Left ventricle myocardium superior (tissue), 1 donor: ENCODE measurements at regions not wholly inside any gene's neighbourhood (a gene's known extent, or its start where the extent isn't known, plus 50 kb on each side); places are given as distances from the start of the nearest gene placed in this dataset.

Experiments used
- ATAC-seq: fragments of 200-7000 bp; cut with Tn5 transposase; one replicate; pipeline ENCODE4 v1.9.1; 2020; ENCODE audit warnings: mild to moderate bottlenecking, moderate library complexity
- DNase-seq: peaks from one replicate; pipeline ENCODE4 v3.0.0-alpha.2; 2020
- intact Hi-C: fragments of 100-400 bp; cut with micrococcal nuclease; formaldehyde crosslinking; loops from one replicate; pipeline ENCODE4 v1.11.0; 2022
- donor health status: DM: no; HTN: yes; CAD: no; lungs with severe emphysema.

DNA sequence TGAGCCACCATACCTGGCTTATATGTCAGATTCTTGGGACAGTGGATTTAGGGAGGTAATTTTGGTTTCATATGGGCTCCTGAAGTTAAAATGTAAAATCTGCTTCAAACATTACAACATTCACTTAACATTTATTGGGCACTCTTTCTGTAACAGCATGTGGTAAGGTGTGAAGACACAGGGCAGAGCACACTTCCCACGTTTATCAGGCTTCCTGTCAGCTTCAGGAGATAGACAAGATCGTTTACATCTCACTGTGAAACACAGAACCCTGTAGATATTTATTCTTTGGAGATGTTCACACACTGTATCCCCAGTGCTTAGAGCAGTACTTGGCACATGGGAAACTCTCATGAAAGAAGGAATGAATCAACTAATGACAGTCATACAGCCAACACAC, 426.0 kb upstream of the RARB start:
- no peak for DNase-seq
- intact Hi-C loops, result no loop called here
- ATAC-seq, result no peak

- intact Hi-C loops, result no loop called here
- ATAC-seq (peak; percentile 53), DNase-seq (no peak)
Observed at GRCh38 chr3:25007974-25008658, 419.9 kb upstream of the RARB start.

DNA sequence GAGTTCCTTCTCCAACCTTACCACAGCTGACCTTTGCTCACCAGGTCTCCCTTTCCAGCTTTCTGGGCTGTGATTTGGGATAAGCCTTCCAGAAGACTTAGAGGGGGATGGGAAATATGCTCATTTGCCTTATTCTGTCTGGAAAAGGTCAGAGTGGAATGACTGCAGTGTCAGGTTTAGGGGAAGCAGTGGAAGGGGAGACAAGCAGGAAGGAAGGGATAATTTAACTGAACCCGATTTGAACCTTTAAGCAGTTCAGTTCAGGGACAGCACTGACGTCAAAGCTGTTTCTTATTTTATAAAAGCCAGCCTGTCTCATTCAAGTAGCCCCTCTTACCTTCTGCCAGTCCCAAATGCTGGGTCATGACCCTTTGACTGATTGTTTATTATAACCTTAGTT, 418.4 kb upstream of the RARB start:
- intact Hi-C loops, result no loop called here
- DNase-seq (no peak), ATAC-seq (no peak)

DNA sequence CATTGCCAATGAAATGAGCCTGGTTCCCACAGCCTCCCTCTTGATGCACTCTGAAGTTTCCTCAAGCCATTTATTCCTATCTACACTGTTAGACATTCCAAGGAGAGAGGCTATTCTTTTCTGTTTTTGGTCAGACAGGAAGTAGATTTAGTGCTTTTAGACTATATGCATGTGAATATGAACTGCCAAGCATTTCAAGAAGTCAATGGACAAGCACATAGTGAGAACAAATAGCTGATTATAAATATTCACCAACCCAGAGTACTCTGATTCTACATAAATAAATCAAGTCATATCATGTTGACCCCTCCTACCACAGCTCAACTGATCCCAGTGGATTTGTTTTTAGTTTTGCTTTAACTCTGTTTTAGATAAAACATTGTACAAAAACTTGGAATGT, 412.5 kb upstream of the RARB start:
- DNase-seq, result no peak
- intact Hi-C loops, result no loop called here
- no peak for ATAC-seq

DNA sequence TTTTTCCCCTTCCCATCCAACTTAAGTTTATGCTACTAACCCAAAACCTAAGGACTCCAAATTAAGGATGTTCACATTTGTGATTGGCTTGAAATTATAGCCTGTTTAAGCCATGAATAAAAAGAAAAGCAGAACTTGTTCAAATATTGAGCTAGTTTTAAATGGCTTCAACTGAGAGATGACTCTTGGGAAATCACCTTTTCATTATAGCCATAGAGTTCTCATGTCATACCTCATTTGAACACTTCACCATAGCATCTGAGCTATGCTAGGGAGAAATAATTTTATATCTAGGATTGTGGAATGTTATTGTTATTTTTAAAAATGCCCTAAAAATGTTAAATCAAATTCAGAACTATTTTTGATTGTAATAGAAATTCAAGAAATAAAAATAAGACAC, 409.2 kb upstream of the RARB start:
- ATAC-seq (no peak), DNase-seq (no peak)
- intact Hi-C loops, result no loop called here

GRCh38 chr3:25019506-25019905, 408.6 kb upstream of the RARB start:
- DNase-seq, result no peak
- intact Hi-C loops, result no loop called here
- no peak for ATAC-seq

DNA sequence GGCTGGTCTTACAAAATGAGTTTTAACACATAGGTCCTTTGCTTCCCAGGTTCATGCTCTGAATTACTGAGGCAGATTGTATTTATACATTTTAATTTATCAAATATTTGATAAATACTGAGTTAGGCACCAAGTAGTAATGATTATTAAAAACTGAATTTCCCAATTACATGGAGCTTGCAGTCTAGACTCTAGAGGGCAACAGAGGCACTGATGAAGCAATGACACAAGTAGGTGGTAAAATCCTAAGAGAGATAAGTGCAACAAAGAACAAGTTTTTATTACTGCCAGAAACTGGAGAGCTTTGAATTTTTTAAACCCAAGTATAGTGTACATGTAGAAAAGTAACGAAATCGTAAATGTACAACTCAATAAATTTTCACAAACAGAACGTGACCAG, 406.2 kb upstream of the RARB start:
- peak; percentile 51 for ATAC-seq
- no peak for DNase-seq
- intact Hi-C loops, result loop anchor here (10.0 kb wide), 1 partner anchor 573 kb away; no protein-coding TSS in a partner anchor

- DNase-seq (no peak), ATAC-seq (no peak)
- intact Hi-C loops, result loop anchor here (10.0 kb wide), 1 partner anchor 571 kb away; no protein-coding TSS in a partner anchor
Observed at GRCh38 chr3:25023876-25024275, 404.2 kb upstream of the RARB start.

GRCh38 chr3:25025236-25025635, 402.8 kb upstream of the RARB start:
- intact Hi-C loops, result loop anchor here (10.0 kb wide), 1 partner anchor 570 kb away; no protein-coding TSS in a partner anchor
- ATAC-seq (no peak), DNase-seq (no peak)

GRCh38 chr3:25027650-25028049, 400.4 kb upstream of the RARB start:
- ATAC-seq (no peak), DNase-seq (no peak)
- intact Hi-C loops, result loop anchor here (10.0 kb wide), 1 partner anchor 567 kb away; no protein-coding TSS in a partner anchor

DNA sequence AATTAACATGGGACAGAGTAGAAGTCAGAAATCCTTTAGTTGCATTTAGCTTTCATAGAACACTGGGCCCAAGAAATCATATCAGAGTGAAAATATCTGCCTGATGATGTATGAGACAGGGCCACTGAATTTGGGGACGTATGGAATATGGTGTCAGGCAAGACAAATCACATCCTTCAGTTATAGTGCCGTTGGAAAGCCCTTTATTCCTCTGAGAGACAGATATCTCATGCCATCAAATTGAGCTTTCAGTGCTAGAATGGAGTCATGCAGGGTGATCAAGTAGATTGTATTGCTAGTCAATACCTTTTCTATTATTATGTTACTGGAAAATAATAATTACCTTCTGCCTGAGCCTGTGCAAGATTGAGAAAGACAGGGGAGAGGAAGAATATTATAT, 398.2 kb upstream of the RARB start:
- no peak for DNase-seq
- intact Hi-C loops, result loop anchor here (10.0 kb wide), 2 partner anchors 395 to 565 kb away; partner anchors contain the start of gene RARB
- no peak for ATAC-seq

GRCh38 chr3:25032344-25032743, 395.7 kb upstream of the RARB start:
- ATAC-seq (no peak), DNase-seq (no peak)
- intact Hi-C loops, result loop anchor here (10.0 kb wide), 1 partner anchor 392 kb away; the partner anchor contains the start of gene RARB

GRCh38 chr3:25033407-25034029, 394.5 kb upstream of the RARB start:
- DNase-seq, result peak; percentile 47
- intact Hi-C loops, result loop anchor here (10.0 kb wide), 1 partner anchor 391 kb away; the partner anchor contains the start of gene RARB

DNA sequence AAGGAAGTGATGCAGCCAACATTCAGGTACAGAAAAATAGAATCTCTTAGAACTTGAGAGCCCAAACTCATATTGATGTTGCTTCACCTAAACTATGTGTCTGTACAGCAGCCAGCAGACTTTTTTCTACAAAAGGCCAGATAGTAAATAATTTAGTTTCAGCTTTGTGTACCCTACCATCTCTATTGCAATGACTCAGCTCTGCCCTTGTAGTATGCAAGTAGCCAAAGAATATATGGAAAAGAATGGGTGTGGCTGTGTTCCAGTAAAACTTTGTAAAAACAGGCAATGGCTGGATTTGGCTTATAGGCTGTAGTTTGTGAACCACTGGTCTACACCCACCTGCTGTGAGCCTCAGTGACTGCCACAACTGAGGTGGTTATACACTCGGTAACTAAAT, 392.5 kb upstream of the RARB start:
- no peak for ATAC-seq
- intact Hi-C loops, result loop anchor here (10.0 kb wide), 1 partner anchor 389 kb away; the partner anchor contains the start of gene RARB

More at GRCh38 chr3:25033407-25034029, 394.5 kb upstream of the RARB start:
- peak; percentile 85 for ATAC-seq

DNA sequence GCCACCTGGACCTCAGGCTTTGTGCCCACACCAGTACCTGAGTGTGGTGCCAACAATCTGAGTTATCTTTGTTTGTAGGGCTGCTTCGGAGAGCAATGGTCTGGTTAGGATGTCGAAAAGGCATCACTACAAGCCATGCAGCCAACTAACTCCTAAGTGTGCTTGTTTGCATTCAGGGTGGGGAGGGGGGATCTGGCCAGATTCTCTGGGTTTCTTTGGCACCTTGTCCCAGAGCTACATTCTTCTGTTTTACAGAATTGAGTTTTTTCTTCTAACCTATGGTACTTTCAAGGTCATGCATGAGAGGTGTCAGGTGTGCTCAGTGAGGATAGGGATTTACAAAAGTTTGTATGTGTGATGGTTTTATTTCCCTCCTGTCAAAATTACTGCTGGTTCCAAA, 391.4 kb upstream of the RARB start:
- intact Hi-C loops, result loop anchor here (10.0 kb wide), 1 partner anchor 388 kb away; the partner anchor contains the start of gene RARB
- ATAC-seq (no peak), DNase-seq (no peak)

More for the DNA sequence above, 392.5 kb upstream of the RARB start:
- DNase-seq, result no peak

DNA sequence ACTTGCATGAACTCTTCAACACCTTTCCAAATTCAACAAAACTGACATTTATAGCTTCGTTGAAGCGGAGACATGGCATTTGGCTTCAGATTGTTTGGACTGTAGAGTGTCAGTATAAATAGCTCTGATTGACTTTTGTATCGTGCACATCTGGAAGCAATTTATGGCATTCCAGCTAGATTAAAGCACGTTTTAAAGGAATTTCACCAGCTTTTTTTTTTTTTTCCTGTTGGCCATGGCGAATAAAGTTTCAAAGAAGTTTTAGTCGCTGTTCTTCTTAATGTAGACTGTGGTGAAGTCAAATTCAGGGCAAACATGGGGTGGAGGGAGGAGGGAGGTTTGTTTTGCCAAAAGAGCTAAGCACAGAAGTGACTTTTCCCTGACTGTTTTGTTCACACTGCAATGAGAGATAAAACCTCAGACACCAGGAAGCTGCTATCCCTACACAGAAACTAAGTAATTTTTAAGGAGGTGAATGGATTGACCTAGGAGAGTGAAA, 391.0 kb upstream of the RARB start:
- DNase-seq (no peak), ATAC-seq (peak; percentile 65)
- intact Hi-C loops, result loop anchor here (10.0 kb wide), 1 partner anchor 388 kb away; the partner anchor contains the start of gene RARB

- DNase-seq (no peak), ATAC-seq (no peak)
- intact Hi-C loops, result loop anchor here (10.0 kb wide), 1 partner anchor 387 kb away; the partner anchor contains the start of gene RARB
Observed at GRCh38 chr3:25038271-25038670, 389.8 kb upstream of the RARB start.

DNA sequence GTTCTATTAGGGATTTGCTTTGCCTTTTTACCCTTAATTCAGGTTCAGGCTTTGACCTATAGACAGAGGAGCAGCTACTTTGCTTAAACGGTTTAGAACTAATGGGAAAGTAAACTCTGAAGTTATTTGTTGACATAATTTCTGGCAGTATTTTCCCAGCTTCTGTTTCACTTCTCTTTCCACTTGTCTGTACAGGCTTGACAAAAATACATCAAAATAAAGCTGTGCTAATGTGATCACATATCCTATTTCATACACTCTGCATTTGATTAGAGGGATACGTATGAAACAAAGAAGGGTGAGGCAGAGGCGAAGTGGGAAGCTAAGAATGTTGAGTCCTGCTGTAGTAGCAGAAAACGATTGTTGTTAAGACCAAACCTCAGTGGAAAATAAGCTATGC, 389.1 kb upstream of the RARB start:
- DNase-seq (no peak), ATAC-seq (no peak)
- intact Hi-C loops, result loop anchor here (10.0 kb wide), 1 partner anchor 386 kb away; the partner anchor contains the start of gene RARB

DNA sequence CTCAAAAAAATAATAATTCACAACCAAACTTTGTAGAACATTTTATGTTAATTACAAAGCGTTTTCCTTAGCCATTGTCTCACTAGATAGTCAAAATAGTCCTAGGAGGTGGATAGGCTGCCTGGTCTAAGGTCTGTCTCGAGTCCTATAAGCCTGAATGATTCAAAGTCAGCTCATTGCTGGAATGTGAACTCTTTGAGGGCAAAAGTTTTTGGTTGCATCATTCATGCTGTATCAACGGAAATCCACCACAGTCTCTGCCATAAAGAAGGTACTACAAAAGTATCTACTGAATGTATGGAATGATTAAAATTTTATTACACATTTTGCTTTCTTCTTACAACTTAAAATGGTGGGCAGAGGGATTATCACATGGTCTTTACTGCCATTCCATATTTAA, 387.3 kb upstream of the RARB start:
- intact Hi-C loops, result no loop called here

More for the DNA sequence above, 387.3 kb upstream of the RARB start:
- DNase-seq, result no peak
- no peak for ATAC-seq
